GM19238 (cell line): ENCODE measurements at regions not wholly inside any gene's neighbourhood (a gene's known extent, or its start where the extent isn't known, plus 50 kb on each side); places are given as distances from the start of the nearest gene placed in this dataset.
"Not testable (repeated sequence)": the region's sequence is repeated elsewhere in the genome, so short reads cannot be mapped to it uniquely, and the experiment has no call there.

Experiments used
- DNase-seq: peaks from one replicate; pipeline ENCODE4 v3.0.0; 2011; ENCODE audit warnings: low spot score; ENCODE audit not compliant: insufficient read length

DNA sequence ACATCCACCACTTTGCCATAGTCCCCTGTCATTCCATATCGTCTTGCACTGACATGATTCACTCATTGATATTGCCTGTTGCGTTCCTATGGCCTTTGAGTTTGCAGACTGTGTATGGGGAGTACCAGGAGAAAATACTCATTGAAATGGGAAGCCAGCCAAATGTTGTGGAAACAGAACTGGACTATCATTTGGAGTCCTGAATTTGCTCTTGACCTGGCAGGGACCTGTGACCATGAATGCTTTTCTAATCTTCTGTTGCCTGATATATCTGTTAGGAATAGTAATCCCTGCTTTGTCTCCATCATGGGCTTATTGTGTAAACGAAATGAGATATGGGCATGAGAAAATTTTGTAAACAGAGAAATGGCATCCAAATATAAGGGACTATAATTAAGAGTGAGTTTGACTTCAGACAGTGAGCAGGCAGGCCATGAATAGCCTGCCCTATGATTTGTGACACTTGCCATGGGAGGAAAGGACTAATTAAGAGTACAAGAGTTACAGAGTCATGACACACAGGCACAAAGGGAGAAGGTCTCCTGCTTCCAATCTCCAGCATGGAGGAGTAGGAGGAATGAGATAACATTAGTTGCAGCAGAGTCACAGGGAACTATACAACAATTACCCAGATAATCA lies 572.9 kb upstream of the SGCD start:
- DNase-seq: no peak

DNA sequence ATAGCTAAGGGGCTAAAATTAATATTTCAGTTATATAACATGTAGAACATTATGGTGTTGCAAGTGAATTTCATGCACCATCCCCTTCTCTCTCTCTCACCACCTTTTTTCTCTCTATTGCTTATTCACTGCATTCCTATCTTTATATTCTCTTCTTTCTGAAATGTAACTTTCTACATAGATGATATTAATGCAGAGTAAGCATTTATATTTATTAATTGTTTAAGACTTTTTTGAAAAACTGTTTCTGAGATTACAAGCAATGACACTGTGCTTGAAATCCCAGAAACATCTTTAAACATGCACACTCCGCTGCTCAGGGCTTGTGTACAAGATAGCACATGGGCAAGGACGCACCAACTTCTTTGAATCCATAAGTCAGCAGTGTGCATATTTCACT lies 567.7 kb upstream of the SGCD start:
- DNase-seq: no peak

DNA sequence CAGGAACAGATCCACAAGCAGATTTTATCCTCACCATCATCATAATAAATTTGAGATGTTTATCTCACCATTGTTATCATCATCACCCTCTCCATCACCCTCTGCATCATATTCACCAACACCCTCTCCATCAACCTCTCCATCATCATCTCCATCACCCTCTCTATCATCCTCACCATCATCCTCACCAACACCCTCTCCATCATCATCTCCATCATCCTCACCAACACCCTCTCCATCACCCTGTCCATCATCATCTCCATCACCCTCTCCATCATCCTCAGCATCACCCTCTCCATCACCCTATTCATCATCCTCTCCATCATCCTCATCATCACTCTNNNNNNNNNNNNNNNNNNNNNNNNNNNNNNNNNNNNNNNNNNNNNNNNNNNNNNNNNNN lies 567.0 kb upstream of the SGCD start:
- no peak for DNase-seq

DNA sequence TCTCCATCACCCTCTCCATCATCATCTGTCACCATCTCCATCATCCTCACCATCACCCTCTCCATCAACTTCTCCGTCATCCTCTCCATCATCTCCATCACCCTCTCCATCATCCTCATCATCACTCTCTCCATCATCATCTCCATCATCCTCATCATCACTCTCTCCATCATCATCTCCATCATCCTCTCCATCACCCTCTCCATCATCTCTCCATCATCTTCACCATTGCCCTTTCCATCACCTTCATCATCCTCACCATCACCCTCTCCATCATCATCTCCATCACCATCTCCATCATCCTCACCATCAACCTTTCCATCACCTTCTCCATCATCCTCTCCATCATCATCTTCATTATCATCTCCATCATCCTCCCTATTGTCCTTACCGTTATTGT lies 565.5 kb upstream of the SGCD start:
- DNase-seq: no peak

DNA sequence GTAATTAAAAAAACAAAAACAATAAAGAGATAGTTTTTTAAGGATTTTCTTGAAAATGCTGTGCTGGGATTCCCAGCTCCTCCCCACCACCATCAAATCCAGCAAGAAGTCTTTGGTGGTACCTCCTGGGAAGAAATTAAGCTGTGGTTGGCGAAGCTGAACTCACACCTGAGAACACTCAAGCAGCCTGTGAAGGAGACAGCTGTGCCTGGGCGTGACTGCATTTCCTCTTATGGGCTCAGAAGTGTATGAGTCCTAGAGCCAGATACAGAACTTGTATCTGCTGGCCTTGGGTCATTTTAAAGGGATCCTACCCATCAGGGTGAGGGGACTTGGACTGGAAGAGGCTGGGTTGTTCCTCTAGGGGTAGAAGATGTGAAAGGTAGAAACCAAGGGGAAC lies 561.2 kb upstream of the SGCD start:
- no peak for DNase-seq

DNA sequence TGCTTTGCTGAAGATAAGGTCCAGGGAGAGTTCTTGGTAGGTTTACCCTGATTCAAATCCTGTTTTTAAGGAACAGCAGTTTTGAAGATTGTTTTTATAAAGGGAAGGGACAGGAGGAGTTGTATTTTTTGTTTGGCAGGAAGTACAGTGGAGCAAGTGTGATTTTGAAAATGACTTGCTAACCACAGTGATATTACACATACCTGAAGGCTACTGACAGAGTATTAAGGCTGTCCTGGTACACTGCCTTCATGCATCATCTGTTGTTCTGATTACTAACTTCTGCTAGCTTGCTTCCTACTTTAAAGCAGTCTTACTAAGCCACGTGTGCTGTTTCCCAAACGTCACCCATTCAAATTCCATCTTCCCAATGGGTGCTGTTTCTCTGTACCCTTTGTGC lies 559.5 kb upstream of the SGCD start:
- no peak for DNase-seq

DNA sequence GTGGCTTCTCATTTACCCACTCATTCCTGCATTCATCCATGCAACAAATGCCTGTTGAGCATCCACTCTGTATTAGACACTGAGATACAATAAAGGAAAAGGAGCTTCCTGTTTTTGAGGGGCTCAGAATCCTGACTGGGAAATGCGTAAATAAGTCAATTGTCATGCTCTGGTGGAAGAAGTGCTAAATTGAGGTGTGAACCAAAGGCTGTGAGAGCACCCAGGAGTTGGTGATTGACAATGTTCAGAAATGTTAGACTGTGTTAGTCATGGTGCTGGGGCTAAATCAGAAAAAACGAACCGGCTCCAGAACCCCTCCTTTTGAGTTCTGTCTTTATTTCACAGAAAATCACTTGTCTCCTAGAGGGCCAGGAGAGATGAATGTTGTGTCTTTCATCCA lies 558.6 kb upstream of the SGCD start:
- no peak for DNase-seq

DNA sequence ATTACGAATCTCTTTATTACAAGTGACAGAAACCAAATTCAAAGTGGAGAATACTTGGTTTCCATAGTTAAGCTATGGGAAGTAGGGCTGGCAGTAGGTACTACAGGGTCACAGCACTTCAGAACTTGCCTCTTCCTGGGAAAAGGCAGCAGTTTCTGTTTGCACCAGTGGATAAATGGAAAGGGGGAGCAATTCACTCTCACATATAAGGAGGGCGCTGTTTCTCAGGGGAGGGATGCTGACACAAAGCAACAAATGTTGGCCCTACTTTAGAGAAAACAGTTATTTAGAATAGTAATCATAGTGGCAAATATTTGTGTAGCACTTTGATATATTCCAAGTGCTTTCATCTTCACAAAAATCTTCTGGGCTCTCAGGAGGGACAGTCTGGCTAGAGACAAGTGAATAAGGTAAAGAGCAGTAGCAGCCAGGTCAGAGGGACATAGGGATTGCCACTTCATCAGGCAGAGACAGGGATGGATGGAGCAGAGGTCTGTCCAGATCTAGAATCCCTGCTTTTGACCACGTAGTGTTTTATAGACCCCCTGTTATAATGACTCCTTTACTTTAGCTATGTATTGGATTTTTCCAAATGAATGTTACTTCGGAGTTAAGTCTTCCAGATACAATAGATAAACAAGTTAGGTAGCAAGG lies 554.8 kb upstream of the SGCD start:
- DNase-seq: no peak

DNA sequence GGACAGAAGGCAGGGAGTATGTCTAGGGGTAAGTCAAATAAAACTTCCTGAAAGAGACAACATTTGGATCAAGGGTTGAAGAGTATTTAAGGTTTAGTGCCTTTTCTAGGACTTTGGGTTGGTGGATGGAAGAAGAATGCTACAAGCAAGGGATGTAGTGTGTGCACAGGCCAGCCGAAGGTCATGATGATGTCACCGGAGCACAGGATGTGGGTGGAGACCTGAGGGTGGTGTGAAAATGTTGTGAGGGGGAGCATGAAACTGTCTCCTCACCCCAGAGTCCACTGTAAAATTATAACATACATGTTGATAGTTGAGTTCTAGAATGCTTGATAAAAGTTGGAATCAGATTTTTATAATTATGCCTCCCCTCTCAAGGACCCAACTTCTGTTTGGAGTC lies 553.3 kb upstream of the SGCD start:
- DNase-seq: no peak

DNA sequence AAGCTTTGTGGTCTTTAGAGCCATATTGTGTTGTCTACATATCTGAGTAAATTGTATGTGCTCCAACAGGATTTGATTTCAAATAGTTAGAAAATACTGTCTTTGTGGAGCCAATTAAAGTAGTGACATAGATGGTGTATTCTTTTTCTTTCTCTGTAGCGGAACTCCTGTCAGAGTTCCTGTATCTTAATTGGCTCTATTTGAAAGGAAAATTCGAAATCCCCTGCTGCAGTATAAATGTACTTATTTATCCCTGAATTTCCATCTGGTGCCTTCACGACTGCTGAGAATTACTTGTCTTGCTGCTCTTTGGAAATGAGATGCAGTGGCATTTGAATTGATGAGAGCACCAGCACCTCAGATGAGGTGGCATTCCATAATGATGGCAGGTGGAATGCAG lies 546.7 kb upstream of the SGCD start:
- no peak for DNase-seq

DNA sequence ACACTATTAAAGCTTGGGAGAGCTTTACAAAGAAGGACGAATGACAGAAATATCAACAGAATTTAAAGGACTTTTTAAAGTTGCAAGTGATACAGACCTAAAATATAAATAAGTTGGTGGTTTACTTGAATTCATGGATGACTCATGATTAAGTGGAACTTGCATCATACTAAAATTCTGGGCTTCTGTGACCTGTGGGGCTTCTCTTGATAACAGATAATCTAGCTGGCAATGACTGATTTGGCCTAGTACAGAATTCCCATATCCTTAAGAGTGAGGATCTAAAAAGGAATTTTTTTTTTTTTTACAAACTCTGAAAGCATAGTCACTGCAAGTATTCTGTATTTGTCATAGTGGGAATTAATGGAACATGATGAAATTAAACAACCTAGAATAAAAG lies 543.7 kb upstream of the SGCD start:
- no peak for DNase-seq

DNA sequence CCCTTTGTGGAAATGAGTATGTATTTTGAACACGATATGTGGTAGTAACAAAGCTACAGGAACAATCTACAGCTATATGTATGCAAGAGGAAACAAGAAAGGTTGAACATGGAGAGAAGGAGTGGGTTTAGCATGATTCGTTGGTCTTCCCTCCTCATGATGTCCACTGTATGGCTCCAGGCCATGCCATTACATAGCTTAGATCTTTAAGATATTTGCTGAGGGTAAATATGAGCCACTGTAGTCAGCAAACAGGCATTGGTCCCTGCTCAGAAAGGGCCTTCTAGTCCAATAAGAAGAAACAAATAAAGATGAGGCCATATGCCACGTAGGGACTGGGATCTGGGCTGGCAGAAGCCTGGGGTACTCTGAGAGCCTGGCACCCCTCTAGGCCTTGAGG lies 543.2 kb upstream of the SGCD start:
- no peak for DNase-seq

DNA sequence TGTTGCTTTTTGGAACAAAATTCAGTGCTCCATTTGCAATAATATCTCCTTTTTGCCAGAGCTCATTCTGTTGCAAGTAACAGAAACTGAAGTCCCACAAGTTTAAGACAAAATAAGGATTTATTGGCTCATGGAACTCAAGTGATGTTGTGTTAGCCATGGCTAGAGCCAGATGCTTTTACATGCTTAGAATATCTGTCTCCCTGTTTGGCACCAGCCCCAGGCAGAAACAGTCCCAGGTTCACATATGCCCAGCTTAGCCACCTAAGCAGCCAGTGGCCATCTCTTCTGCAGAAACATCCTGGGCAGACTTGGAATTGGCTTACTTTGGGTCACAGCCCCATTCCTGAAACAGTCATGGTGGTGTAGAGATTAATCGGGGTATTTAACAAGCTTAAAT lies 540.9 kb upstream of the SGCD start:
- no peak for DNase-seq

DNA sequence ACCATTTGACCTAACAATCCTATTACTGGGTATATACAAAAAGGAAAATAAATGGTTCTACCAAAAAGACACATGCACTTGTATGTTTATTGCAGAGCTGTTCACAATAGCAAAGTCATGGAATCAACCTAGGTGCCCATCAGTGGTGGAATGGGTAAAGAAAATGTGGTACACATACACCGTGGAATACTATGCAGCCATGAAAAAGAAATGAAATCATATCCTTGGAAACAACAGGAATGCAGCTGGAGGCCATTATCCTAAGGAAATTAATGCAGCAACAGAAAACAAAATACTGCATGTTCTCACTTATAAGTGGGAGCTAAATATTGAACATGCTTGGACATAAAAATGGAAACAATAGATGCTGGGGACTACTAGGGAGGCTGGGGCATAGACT lies 534.1 kb upstream of the SGCD start:
- no peak for DNase-seq

DNA sequence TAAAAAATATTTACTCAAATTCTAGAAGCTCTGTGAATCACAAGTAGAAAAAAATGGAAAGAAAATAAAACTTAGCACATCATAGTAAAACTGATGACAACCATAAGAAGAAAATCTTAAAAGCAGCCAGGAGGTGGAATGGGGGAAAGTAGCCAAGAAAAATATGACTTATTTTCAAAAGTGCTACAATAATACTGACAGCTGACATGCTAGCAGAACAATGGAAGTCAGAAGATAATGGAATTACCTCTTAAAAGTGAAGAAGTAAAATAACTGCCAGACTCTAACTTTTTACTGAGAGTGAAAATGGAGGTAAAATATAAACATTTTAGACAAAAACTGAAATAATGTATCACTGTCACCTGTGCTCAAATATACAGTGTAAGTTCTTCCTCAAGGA lies 532.2 kb upstream of the SGCD start:
- DNase-seq: no peak

DNA sequence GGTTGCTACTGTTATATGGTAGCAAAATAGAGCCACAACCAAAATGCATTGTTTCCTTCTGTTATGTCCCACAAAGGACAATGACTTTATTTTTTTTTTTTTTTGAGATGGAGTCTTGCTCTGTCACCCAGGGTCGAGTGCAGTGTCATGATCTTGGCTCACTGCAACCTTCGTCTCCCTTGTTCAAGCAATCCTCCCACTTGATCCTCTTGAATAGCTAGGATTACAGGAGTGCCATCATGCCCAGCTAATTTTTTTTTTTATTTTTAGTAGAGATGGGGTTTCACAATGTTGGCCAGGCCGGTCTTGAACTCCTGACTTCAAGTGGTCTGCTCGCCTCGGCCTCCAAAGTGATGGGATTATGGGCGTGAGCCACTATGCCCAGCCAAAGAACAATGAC lies 527.7 kb upstream of the SGCD start:
- DNase-seq: no peak

DNA sequence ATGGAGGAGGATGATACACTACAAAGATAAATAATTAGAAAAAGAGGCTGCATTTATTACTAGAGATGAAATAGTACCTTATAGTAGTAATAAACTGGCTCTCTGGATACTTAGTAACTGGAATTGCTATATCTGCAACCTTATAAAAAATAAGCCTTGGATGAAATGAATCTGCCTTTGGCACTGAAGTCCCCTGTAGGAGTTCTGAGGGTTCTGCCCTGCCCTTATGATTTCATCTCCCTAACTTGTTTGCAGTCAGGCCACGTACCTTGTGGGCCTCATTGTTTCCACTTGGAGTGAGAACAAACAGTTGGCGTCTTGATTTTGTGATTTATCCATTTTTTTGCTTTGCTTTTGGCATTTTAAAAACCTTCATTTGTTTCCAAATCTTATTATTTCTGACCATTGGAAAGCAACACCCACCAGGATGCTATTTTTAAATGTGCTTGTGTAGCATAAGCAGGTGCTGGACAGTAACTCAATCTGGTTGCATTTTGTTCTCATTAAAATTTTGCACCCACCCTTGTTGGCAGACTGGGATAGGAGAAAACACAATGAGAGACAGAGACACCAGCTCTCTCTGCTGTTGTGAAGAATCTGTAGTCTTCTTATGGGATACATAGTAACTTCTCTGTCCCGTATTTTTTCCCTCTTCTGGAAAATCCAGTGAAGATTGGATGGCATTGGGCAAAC lies 518.9 kb upstream of the SGCD start:
- no peak for DNase-seq

DNA sequence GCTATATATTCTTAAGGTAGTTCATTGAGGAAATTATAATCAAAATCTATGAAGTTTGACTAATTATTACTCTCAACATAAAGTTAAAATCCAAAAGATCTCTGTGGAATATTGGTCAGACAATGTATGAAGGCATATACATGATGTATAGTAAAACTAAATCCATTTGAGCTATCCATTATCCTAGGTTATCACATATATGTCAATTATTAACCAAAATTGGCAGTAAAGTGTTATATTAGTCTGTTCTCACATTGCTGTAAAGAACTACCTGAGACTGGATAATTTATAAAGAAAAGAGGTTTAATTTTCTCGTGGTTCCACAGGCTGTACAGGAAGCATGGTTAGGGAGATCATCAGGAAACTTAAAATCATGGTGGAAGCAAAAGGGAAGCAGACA lies 511.7 kb upstream of the SGCD start:
- no peak for DNase-seq

DNA sequence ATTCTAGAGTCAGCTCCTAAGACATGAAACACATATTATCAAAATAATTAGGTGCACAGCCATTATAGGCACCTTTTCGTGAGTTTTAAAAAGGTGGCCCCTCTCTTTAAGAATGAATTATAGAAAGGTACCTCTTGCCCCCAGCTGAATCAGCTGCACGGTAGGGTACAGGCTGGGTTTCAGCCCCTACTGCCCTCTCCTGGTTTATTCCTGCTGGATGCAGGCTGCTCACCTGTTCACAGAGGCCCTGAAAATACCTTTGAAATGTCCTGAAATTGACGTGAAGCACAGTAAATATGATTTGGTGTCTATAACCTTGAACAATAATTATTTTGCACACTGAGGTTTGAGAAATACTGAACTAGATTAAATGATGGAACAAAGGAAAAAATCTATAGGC lies 504.8 kb upstream of the SGCD start:
- no peak for DNase-seq

DNA sequence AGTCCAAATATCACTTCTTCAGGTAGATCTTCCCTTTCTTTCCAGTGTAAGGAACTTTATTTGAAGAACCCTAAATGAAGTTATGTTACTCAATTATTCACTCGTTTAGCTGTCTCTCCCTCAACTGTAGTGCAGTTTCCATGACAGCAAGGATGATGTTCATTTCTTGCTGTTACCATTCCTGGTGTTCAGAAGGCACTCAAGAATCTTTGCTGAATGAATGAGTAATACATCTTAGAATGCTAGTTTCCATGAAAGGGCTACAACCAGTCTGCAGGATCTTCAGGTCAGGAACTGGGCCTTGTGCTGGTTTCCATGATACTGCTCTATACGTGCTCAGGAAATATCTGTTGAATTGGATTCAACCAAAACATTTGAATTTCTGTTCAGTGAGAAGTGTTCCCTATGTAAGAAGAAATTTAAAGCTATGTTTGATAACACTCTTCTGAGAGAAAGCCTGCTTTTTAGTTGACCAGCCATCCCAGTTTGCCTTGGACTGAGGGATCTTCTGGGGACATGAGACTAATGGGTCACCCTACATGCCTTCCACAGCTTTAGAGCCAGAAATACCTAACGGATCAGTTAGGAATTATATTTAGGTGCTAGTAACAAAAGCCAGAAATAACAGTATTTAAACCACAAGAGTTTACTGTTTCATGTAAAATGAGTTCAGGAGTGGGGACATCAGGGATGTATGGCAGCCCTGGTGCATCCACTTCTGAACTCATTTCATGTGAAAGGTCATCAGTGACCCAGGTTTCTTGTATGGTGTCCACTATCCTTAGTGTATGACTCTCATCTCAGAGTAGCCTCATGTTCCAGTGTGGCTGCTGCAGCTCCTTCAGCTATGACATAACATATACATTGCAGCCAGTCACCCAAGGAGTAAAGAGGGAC lies 500.1 kb upstream of the SGCD start:
- no peak for DNase-seq

DNA sequence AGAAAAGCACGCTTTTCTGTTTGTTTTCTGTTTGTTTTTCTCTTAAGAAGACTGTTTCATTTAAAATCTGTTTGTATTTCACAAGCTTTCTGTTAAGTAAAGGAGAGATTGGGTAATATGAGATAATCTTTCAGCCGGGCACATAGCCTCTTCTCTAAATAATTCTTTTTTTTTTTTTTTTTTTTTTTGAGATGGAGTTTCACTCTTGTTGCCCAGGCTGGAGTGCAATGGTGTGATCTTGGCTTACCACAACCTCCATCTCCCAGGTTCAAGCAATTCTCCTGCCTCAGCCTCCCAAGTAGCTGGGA lies 499.5 kb upstream of the SGCD start:
- not testable (repeated sequence) for DNase-seq

DNA sequence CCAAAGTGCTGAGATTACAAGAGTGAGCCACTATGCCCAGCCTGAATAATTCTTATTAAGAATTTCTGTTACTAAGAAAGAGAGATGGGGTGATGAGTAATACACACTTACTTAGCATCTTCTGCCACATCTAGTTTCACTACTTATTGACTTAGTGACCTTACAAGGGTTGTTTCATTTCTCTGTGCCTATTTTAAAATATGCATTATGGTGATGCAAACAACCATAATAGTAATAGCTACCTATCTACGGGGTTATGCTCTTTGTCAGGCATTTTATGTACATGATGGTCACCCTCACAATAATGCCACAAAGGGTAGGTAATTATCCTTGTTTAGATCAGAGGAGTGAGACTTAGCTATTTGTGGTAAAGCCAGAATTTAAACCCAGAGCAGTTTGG lies 499.0 kb upstream of the SGCD start:
- no peak for DNase-seq
